ENCODE measurements at regions not wholly inside any gene's neighbourhood (a gene's known extent, or its start where the extent isn't known, plus 50 kb on each side); places are given as distances from the start of the nearest gene placed in this dataset.

- no peak overlapping the region for H3K4me3 Mint-ChIP-seq
- H3K4me2 ChIP-seq, result no peak overlapping the region
- H3K9me3 Mint-ChIP-seq, result no peaks in the 10 kb centered on the region
- H4K20me1 ChIP-seq (replicated peaks; ENCODE audit: insufficient read depth), result no peaks in the 10 kb centered on the region
- no peak for DNase-seq (ENCODE audit: low spot score)
- peaks cover 2% of the 10 kb centered on the region; the same call in 1 of the 2 replicates for H3K9me2 ChIP-seq (ENCODE audit: insufficient read depth)
- H3K27ac Mint-ChIP-seq, result no peak overlapping the region
- H3K79me2 ChIP-seq (replicated peaks; ENCODE audit: insufficient read depth), result no peaks in the 10 kb centered on the region
- no peaks in the 10 kb centered on the region for H3F3A ChIP-seq (replicated peaks; ENCODE audit: low read depth)
- ATAC-seq, result no peak
- no peaks in the 10 kb centered on the region for H3K36me3 ChIP-seq (ENCODE audit: insufficient read depth)
- no peaks in the 10 kb centered on the region for H3K27me3 ChIP-seq (ENCODE audit: insufficient read depth)
- H3K4me1 ChIP-seq (ENCODE audit: insufficient read depth), result no peaks in the 10 kb centered on the region
- H3K27me3 Mint-ChIP-seq (ENCODE audit: insufficient read depth, low read depth, poor library complexity), result no peaks in the 10 kb centered on the region
- no peak for TF ChIP-seq EZH2 (IDR thresholded peaks at IDR 0.05; ENCODE audit: low read depth, unreplicated experiment)
- TF ChIP-seq ZNF462 (CRISPR knock-in tag; IDR thresholded peaks at IDR 0.05), result no peak
- no peak for TF ChIP-seq ZNF331 (CRISPR knock-in tag; IDR thresholded peaks at IDR 0.05; ENCODE audit: low read depth)
- no peak for TF ChIP-seq NANOG (IDR thresholded peaks at IDR 0.05; ENCODE audit: borderline replicate concordance)
- no peak for TF ChIP-seq ETS1 (IDR thresholded peaks at IDR 0.05)
- no peak for TF ChIP-seq POLR2AphosphoS5 (IDR thresholded peaks at IDR 0.05; ENCODE audit: low read depth)
- TF ChIP-seq EZH2phosphoT487 (IDR thresholded peaks at IDR 0.05; ENCODE audit: unreplicated experiment), result no peak
- no peak for TF ChIP-seq JUNB (IDR thresholded peaks at IDR 0.05; ENCODE audit: unreplicated experiment)
- no peak for TF ChIP-seq REST (IDR thresholded peaks at IDR 0.05; ENCODE audit: unreplicated experiment)
- TF ChIP-seq CREB1 (CRISPR knock-in tag; IDR thresholded peaks at IDR 0.05; ENCODE audit: low read depth), result no peak
- no peak for TF ChIP-seq CTCF (conservative IDR thresholded peaks at IDR 0.05; ENCODE audit: low read depth in 2 of 2)
- TF ChIP-seq STAT1 (IDR thresholded peaks at IDR 0.05; ENCODE audit: unreplicated experiment), result no peak
- TF ChIP-seq ZNF114 (CRISPR knock-in tag; IDR thresholded peaks at IDR 0.05), result no peak
- H3K36me3 Mint-ChIP-seq (ENCODE audit: low read depth), result no peaks in the 10 kb centered on the region
- H3K4me3 ChIP-seq, result no peak overlapping the region
- H2AFZ ChIP-seq, result no peak overlapping the region
- no peak overlapping the region for H3K27ac ChIP-seq (ENCODE audit: low read depth)
- no peaks in the 10 kb centered on the region for H3K4me1 Mint-ChIP-seq
Measured at GRCh38 chr5:51661646-51662265, 278.5 kb downstream of the ISL1 start.
